HG03066 (cell line): ENCODE measurements at regions not wholly inside any gene's neighbourhood (a gene's known extent, or its start where the extent isn't known, plus 50 kb on each side); places are given as distances from the start of the nearest gene placed in this dataset.
"Not testable (repeated sequence)": the region's sequence is repeated elsewhere in the genome, so short reads cannot be mapped to it uniquely, and the experiment has no call there.

Source experiments
- ATAC-seq: cut with Tn5 transposase; IDR thresholded peaks from one replicate; pipeline ENCODE4 v1.9.1; 2021; ENCODE audit warnings: low read depth; ENCODE audit not compliant: unreplicated experiment

DNA sequence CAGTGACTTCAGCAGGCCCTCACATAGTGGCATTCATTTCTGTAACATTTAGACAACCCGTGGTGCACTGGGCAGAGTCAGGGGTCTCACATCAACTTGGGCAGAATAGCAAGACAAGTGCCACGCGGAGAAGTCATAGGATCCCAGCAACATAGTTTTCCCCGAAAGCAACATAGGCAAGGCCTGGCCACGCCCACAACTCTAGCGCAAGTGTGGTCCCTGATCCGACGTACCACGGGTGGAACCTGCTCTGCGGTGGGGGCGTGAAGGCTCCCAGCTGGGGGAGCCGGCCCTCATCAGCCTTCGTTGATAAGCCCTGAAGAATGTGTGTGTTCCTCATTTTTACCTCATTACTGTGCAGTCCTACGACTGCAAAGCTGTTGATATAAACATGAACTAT is 261.2 kb downstream of the EIPR1 start:
- ATAC-seq = no peak

GRCh38 chr2:3115301-3116042 is 262.1 kb downstream of the EIPR1 start:
- no peak for ATAC-seq

- ATAC-seq = no peak
Observed at GRCh38 chr2:3114406-3115185, 263.0 kb downstream of the EIPR1 start.

- ATAC-seq = no peak
Observed at GRCh38 chr2:3113769-3114168, 263.8 kb downstream of the EIPR1 start.

DNA sequence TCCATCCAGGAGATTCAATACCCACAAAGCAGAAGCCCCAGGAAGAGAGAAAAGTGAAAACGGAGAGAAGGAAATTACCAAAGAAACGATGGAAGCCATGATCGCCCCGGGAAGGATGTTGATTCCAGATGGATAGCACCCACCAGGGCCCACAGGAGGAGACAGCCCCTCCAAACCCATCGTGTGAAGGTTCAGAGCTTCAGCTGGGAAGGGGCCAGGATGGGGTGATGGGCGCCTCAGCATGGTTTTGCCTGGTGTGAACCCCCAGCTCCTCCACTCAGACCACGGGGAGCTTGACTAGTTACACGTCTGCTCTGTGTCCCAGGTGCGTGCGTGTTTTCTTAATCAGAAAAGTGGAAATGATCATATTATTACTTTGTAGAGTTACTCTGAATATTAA is 264.5 kb downstream of the EIPR1 start:
- no peak for ATAC-seq

GRCh38 chr2:3112553-3112952 is 265.1 kb downstream of the EIPR1 start:
- no peak for ATAC-seq

DNA sequence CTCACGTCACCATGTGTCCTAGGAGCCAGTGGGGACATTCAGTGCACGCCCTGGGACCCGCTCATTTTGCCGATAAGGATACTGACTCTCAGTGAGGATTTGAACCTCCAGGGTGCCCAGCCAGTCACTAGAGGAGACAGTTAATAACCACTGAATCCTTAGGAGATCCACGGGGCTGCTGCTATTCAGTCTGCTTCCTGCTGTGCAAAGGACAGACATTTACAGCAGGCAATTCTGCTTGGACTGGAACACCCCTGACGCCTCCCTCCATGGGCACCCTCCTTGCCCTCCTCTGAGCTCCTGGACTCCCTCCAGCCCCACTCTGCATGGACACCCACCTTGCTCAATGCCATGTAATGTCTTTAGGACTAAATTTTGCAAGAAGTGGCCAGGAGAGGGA is 265.5 kb downstream of the EIPR1 start:
- ATAC-seq = no peak

DNA sequence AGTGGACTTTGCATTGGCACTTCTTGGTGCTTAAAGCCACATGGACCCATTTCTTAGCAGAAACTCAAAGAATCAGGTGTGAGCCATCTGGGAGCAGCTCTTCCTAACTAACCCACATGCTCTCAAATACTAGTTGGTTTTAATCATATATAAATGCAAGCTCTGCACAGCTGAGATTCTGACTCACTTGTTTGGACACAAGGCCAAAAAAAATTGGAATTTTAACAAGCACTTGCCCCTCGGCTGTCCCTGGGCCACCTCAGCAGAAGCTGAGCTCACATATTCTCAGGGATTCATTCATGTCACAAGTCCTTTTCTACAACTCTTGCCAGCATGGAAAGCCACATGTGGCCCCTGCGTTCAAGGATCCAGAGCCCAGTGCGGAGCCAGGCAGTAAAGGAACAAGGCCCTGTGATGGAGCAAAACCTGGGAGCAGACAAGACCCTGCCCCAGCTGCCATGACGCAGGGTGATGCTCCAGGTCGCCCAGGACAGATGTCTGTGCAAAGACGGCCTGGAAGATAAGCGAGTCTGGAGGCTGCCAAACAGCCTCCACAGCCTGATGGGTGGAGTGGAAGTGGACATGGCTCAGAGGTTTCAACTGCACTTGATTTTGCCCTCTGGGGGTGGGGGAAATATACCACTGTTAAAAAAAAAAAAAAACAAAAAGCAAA is 266.5 kb downstream of the EIPR1 start:
- no peak for ATAC-seq

GRCh38 chr2:3110555-3110954 is 267.1 kb downstream of the EIPR1 start:
- ATAC-seq = no peak

DNA sequence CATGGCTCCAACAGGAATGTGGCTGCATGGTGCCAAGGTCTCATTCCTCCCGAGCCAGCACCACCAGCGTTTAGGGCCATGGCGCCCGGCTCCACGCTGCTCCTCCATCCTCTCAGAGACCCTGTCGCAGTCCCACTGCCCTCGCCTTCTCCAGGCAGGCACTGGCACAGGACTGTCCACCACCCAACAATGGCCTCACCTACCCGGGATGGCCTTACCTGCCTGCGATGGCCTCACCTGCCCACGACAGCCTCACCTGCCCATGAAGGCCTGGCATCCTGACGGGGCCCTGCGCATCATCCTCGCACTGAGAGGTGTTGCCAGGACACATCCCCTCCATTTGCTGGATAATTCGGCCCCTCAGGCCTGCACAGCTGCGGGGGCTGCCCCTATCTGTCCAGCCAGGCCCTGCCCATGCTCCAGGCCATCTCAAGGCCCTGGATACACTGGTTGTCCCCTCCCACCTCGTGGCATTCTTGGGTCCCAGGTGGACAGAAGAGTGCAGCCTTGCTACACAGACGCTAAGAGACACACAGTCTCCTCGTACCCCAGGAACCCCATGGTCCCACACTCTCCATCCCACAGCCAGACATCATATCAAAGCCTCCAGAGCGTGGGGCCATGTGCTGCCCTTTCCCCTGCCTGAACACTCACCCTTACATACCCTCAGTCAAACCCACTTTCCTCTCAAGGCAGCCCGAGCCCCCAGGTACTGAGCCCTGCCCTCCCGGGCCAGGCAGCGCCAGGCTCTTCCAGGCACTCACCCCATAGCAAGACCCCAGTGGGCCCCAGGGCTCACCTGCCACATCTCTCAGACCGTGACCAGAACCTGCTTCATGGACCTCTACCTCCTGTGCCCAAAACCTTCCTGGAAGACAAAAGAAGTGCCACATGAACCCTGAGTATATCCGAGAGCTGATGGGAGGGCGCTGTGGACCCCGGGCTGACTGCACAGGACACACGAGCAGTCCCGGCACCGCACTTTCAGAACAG is 268.6 kb downstream of the EIPR1 start:
- ATAC-seq = no peak

DNA sequence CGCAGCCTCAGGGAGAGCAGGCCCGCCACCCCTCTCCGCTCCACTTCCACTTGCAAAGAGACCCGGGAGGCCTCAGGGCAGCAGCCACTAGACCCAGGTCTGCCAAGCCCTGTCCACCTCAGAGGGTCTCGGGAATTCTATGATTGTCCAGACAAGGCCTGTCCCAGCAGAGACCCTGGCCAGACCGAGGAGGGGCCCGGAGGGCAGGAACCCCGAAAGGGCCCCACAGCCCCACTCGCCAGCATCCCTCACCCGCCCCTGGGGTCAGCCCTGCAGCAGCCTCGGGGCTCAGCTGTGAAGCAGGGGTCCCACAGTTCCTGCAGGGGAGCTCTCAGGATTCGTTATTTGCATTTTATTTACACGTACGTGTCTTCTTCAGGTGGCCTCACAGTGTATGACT is 269.5 kb downstream of the EIPR1 start:
- no peak for ATAC-seq

- ATAC-seq = no peak
Observed at GRCh38 chr2:3107567-3107966, 270.1 kb downstream of the EIPR1 start.

- ATAC-seq = no peak
Observed at GRCh38 chr2:3105814-3106569, 271.6 kb downstream of the EIPR1 start.

GRCh38 chr2:3104958-3105813 is 272.4 kb downstream of the EIPR1 start:
- ATAC-seq = not testable (repeated sequence)

GRCh38 chr2:3104261-3104660 is 273.4 kb downstream of the EIPR1 start:
- no peak for ATAC-seq

DNA sequence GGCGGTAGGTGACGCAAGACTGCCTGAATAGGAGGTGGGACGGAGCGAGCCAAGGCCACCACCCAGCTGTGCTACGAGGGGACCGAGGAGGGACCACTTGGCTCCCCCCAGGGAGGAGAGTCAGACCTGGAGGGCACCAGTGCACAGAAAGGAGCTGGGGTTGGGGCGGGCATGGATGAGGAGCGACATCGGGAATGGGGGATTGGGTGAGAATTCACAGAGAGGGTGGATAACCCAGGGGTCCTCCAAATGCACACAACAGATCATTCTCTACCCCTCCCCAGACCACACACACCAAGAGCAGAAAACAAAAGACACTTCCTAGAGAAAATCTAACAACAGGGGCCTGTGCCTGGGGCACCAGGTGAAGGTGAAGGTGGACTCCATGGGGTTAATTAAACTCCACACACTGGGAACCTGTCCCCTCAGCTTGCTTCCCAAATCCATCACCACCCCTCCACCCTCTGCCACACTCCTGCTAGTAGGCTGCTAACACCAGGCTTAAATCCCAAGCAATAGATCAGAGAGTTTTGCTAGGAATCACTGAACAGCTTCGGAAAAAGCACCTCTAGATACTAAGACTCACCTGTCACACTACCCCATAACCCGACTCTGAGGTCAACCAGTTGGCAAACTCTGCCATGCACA is 274.6 kb downstream of the EIPR1 start:
- no peak for ATAC-seq

DNA sequence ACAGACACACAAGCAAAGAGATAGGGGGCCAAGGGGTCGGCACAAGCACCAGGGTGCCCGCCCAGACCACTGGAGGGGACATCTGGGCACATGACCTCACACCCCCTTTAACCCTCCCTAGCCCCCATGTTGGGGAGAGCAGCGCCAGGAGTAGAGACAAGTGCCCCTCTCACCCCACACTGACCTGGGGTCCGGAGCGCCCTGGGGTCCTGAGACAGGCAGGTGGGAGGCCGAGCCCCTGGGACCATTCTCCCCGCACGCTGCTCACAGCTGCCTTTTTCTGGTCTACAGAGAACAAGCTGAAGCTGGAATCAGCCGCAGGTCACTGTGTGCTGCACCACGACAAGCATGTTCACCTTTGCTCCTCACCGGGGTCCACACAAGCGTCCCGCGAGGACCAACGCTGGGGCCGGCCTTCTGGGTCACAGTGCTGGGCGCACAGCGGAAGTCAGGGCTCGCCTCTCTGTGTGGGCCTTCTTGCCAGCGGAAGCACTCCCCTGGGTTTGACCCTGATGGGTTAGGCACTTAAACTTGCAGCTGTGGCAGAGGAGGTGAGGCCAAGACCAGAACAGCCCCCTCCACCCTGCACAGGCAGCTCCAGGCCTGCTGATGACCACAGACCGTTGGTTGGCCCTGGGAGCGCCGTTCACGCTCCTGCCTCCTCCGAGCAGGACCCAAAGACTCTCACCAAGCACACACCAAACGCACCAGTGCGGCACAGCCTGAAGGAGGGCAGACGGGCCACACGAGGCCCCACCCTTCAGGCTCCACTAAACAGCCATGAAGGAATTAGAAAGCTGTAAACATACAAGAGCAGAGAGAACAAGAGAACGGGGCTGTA is 275.3 kb downstream of the EIPR1 start:
- no peak for ATAC-seq
